ENCODE measurements at regions not wholly inside any gene's neighbourhood (a gene's known extent, or its start where the extent isn't known, plus 50 kb on each side); places are given as distances from the start of the nearest gene placed in this dataset.

DNA sequence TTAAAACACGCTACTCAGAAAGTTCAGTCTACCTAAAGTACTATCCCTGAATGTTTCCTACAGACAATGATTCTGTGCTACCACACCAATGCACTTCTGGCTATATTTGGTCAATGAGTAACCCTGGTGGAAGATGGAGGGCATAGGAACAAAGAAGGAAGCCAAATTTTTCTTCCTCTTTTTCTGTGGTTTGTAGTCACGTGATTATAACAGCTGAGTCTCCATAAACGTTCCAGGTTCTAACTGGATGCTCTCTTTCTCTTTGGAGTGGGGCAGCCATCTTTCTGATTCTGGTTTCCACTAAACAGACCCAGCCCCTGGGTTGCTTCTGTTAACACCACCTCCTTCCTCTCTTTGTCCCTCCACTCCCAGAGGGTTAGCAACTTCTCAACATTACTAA lies 274.9 kb downstream of the CDH11 start:
- DNase-seq: no peak
- no peaks in the 10 kb centered on the region for H3K27me3 ChIP-seq (ENCODE audit: low read length)
- H3K79me2 ChIP-seq (ENCODE audit: low read length): no peaks in the 10 kb centered on the region
- H3K9ac ChIP-seq (ENCODE audit: low read length): no peak overlapping the region
- H3K4me1 ChIP-seq (ENCODE audit: low read length): no peaks in the 10 kb centered on the region
- H3K9me2 ChIP-seq (replicated peaks; ENCODE audit: insufficient read depth, low read length): no peaks in the 10 kb centered on the region
- no peaks in the 10 kb centered on the region for H3K9me3 ChIP-seq (ENCODE audit: low read length)
- no peak overlapping the region for H3K4me2 ChIP-seq (ENCODE audit: low read depth, low read length, poor library complexity, severe bottlenecking)
- no peak overlapping the region for H3K4me3 ChIP-seq (ENCODE audit: low read length)
- no peaks in the 10 kb centered on the region for H4K20me1 ChIP-seq (ENCODE audit: insufficient read depth, low read depth, low read length)
- H3K36me3 ChIP-seq (ENCODE audit: insufficient read depth, low read length): no peaks in the 10 kb centered on the region
- H2AFZ ChIP-seq (ENCODE audit: low read length): no peak overlapping the region
- no peak overlapping the region for H3K27ac ChIP-seq (ENCODE audit: low read length)

DNA sequence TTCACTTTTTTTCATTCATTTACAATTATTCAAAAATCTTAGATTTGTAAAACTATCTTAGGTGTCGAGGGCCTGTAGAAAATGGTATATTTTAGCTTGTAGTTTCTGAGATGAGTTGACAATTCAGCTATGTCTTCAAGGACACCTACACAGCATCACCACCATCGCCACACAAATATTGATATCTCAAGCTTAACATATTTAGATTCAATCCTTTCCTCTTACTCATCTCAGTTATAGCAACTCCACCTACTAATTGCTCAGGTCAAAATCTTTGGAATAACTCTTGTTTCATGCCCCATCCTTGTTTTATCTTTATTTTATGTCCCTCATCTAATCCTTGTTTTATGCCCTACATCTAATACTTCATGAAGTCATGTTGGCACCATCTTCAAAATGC lies 276.8 kb downstream of the CDH11 start:
- Histone ChIP-seq H3K9me3 (ENCODE audit: low read length) (no peaks in the 10 kb centered on the region), H3K9ac (ENCODE audit: low read length) (no peak overlapping the region), H3K27ac (ENCODE audit: low read length) (no peak overlapping the region), H3K4me1 (ENCODE audit: low read length) (no peaks in the 10 kb centered on the region), H3K4me2 (ENCODE audit: low read depth, low read length, poor library complexity, severe bottlenecking) (no peak overlapping the region), H3K9me2 (replicated peaks; ENCODE audit: insufficient read depth, low read length) (no peaks in the 10 kb centered on the region), H3K27me3 (ENCODE audit: low read length) (no peaks in the 10 kb centered on the region), H2AFZ (ENCODE audit: low read length) (no peak overlapping the region), H3K36me3 (ENCODE audit: insufficient read depth, low read length) (no peaks in the 10 kb centered on the region), H4K20me1 (ENCODE audit: insufficient read depth, low read depth, low read length) (no peaks in the 10 kb centered on the region), H3K79me2 (ENCODE audit: low read length) (no peaks in the 10 kb centered on the region), H3K4me3 (ENCODE audit: low read length) (no peak overlapping the region)
- DNase-seq: no peak

DNA sequence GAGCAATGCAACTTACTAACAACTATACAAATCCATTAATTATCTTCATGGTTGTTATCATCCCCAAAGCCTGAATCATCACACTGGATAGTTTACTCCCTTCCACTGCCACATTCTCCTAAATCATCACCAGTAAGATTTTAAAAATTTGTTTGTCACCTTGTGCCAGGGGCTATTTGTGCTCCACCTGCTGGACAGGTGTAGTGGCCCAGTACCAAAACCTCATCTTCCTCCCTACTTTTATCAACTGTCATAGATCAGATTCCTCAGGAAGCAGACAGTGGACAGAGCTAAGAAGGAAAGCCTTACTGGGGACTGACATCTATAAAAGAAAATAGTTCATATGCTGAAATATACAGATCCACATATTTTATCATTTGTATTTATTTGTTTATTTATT lies 280.4 kb downstream of the CDH11 start:
- Histone ChIP-seq H3K36me3 (ENCODE audit: insufficient read depth, low read length) (no peaks in the 10 kb centered on the region), H3K27me3 (ENCODE audit: low read length) (no peaks in the 10 kb centered on the region), H3K4me2 (ENCODE audit: low read depth, low read length, poor library complexity, severe bottlenecking) (no peak overlapping the region), H3K9ac (ENCODE audit: low read length) (no peak overlapping the region), H3K79me2 (ENCODE audit: low read length) (no peaks in the 10 kb centered on the region), H3K4me1 (ENCODE audit: low read length) (no peaks in the 10 kb centered on the region), H3K27ac (ENCODE audit: low read length) (no peak overlapping the region), H3K9me2 (replicated peaks; ENCODE audit: insufficient read depth, low read length) (no peaks in the 10 kb centered on the region; the same call in 1 of the 2 replicates), H3K9me3 (ENCODE audit: low read length) (no peaks in the 10 kb centered on the region), H4K20me1 (ENCODE audit: insufficient read depth, low read depth, low read length) (no peaks in the 10 kb centered on the region), H3K4me3 (ENCODE audit: low read length) (no peak overlapping the region), H2AFZ (ENCODE audit: low read length) (no peak overlapping the region)
- no peak for DNase-seq

DNA sequence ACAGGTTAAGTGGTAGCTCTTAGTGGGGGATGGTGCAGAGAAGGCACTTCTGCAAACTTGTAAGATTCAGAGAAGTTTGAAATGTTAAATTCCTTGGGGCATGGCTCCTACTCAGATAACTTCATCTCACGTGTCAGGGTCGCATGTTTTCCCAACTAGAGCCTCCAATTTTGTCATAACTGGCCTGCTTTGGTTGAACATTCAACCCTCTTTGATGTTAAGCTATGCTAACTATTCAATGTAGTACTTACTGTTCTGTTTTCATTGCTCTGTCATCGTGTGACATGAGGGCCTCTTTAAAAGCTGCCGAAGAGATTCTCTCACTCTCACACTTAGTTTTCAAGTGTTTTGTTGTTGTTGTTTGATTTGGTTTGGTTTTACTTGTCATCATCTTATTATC lies 280.8 kb downstream of the CDH11 start:
- Histone ChIP-seq H4K20me1 (ENCODE audit: insufficient read depth, low read depth, low read length) (no peaks in the 10 kb centered on the region), H3K4me2 (ENCODE audit: low read depth, low read length, poor library complexity, severe bottlenecking) (no peak overlapping the region), H3K27ac (ENCODE audit: low read length) (no peak overlapping the region), H3K9me3 (ENCODE audit: low read length) (no peaks in the 10 kb centered on the region), H3K4me3 (ENCODE audit: low read length) (no peak overlapping the region), H3K27me3 (ENCODE audit: low read length) (no peaks in the 10 kb centered on the region), H3K4me1 (ENCODE audit: low read length) (no peaks in the 10 kb centered on the region), H3K79me2 (ENCODE audit: low read length) (no peaks in the 10 kb centered on the region), H3K9me2 (replicated peaks; ENCODE audit: insufficient read depth, low read length) (no peaks in the 10 kb centered on the region; the same call in 1 of the 2 replicates), H3K9ac (ENCODE audit: low read length) (no peak overlapping the region), H3K36me3 (ENCODE audit: insufficient read depth, low read length) (no peaks in the 10 kb centered on the region), H2AFZ (ENCODE audit: low read length) (no peak overlapping the region)
- DNase-seq: no peak

DNA sequence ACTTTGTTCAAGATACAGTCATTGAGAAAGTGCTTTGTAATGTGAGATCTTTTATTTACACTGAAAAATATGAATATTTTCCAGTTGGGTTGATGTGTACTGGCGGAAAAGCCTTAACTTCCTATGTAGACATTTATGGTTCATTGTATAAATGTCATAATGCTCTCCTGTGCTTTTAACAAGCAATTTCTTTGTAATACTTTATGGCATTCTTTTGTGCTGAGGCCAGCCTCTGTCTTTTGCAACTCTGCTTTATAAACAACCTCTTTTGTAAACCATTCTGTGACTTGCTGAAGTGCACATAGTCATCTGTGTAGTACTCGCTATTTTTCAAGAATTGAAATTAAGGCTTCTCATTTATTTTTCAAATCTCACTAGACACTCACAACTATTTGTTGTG lies 291.2 kb downstream of the CDH11 start:
- Histone ChIP-seq H3K9me3 (ENCODE audit: low read length) (no peaks in the 10 kb centered on the region), H4K20me1 (ENCODE audit: insufficient read depth, low read depth, low read length) (no peaks in the 10 kb centered on the region), H2AFZ (ENCODE audit: low read length) (no peak overlapping the region), H3K27me3 (ENCODE audit: low read length) (no peaks in the 10 kb centered on the region; the same call in 1 of the 2 replicates), H3K79me2 (ENCODE audit: low read length) (no peaks in the 10 kb centered on the region), H3K4me1 (ENCODE audit: low read length) (no peaks in the 10 kb centered on the region), H3K36me3 (ENCODE audit: insufficient read depth, low read length) (no peaks in the 10 kb centered on the region), H3K27ac (ENCODE audit: low read length) (no peak overlapping the region), H3K4me2 (ENCODE audit: low read depth, low read length, poor library complexity, severe bottlenecking) (no peak overlapping the region), H3K9me2 (replicated peaks; ENCODE audit: insufficient read depth, low read length) (no peaks in the 10 kb centered on the region), H3K9ac (ENCODE audit: low read length) (no peak overlapping the region), H3K4me3 (ENCODE audit: low read length) (no peak overlapping the region)
- DNase-seq: no peak

DNA sequence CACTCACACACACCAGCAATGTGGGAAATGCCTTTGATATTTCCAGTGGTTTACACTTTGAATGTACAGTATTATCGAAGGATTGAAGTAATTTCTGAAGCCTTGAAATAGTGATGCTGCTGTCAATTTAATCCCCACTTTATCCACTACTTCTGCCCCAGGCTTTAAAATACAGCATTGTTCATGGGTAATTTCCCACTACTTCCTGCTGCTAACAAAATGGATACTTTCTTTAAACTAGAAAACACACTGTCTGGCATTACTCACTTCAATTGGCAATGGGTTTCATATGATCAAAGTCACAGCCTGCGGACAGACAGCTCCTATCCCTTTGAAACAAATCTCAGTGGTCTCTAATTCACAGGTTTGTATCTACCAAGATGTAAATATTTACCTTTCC lies 292.2 kb downstream of the CDH11 start:
- H3K4me1 ChIP-seq (ENCODE audit: low read length): no peaks in the 10 kb centered on the region
- DNase-seq: no peak
- H4K20me1 ChIP-seq (ENCODE audit: insufficient read depth, low read depth, low read length): no peaks in the 10 kb centered on the region
- H3K9ac ChIP-seq (ENCODE audit: low read length): no peak overlapping the region
- no peaks in the 10 kb centered on the region for H3K9me2 ChIP-seq (replicated peaks; ENCODE audit: insufficient read depth, low read length)
- H3K27me3 ChIP-seq (ENCODE audit: low read length): no peaks in the 10 kb centered on the region; the same call in 1 of the 2 replicates
- H2AFZ ChIP-seq (ENCODE audit: low read length): no peak overlapping the region
- no peak overlapping the region for H3K27ac ChIP-seq (ENCODE audit: low read length)
- H3K4me3 ChIP-seq (ENCODE audit: low read length): no peak overlapping the region
- H3K4me2 ChIP-seq (ENCODE audit: low read depth, low read length, poor library complexity, severe bottlenecking): no peak overlapping the region
- no peaks in the 10 kb centered on the region for H3K79me2 ChIP-seq (ENCODE audit: low read length)
- H3K36me3 ChIP-seq (ENCODE audit: insufficient read depth, low read length): no peaks in the 10 kb centered on the region
- H3K9me3 ChIP-seq (ENCODE audit: low read length): no peaks in the 10 kb centered on the region

DNA sequence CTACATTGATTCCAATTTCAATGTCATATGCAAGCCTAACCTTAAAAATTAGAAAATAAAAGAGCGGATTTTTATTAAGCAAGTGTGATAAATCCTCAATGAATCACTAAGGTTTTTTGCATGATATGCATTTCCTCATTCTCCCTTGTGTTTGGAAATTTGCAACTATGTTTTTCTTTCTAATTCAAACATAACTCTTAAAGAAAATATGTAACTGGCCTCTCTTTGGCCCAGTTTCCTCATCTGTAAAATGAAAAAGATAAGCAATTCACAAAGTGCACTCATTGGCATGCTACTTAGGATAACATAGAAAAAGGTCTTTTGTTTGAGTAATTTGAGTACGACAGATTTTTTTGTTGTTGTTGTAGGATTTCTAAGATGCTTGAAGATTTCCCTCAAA lies 295.5 kb downstream of the CDH11 start:
- H3K9ac ChIP-seq (ENCODE audit: low read length): no peak overlapping the region

DNA sequence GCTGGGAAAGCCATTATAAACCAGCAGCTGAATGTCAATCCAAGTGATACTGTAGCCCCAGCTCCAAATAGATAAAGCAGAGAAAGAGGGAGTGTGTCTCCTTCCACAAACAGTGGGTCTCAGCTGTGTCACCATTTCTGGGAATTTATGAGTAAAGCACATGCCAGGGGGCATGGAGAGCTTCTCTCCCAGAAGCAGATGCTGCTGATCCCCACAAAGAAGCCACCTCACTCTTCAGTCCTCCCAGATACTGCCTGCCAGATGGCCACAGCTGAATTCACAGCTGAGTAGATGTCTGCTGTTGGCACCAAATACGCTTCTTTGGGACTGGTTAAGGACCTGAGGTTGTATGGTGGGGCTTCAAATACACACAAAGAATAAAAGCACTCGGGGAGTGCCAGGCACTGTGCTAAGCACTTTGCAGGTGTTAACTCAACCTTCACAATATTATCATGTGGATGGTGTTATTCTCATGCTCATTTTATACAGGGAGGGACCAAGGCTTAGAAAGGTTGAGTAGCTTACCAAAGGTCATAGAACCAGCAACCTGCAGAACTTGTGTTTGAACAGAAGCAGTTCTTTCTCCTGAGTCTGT lies 298.3 kb downstream of the CDH11 start:
- H3K9me2 ChIP-seq (replicated peaks; ENCODE audit: insufficient read depth, low read length): no peaks in the 10 kb centered on the region
- no peak overlapping the region for H3K9ac ChIP-seq (ENCODE audit: low read length)
- H3K9me3 ChIP-seq (ENCODE audit: low read length): no peaks in the 10 kb centered on the region
- no peak for DNase-seq
- H3K4me3 ChIP-seq (ENCODE audit: low read length): no peak overlapping the region
- no peak overlapping the region for H3K27ac ChIP-seq (ENCODE audit: low read length)
- H3K36me3 ChIP-seq (ENCODE audit: insufficient read depth, low read length): no peaks in the 10 kb centered on the region
- H3K79me2 ChIP-seq (ENCODE audit: low read length): no peaks in the 10 kb centered on the region
- no peaks in the 10 kb centered on the region for H3K4me1 ChIP-seq (ENCODE audit: low read length)
- H3K4me2 ChIP-seq (ENCODE audit: low read depth, low read length, poor library complexity, severe bottlenecking): no peak overlapping the region
- no peaks in the 10 kb centered on the region for H3K27me3 ChIP-seq (ENCODE audit: low read length)
- no peak overlapping the region for H2AFZ ChIP-seq (ENCODE audit: low read length)
- H4K20me1 ChIP-seq (ENCODE audit: insufficient read depth, low read depth, low read length): no peaks in the 10 kb centered on the region

More for the DNA sequence above, 295.5 kb downstream of the CDH11 start:
- Histone ChIP-seq H3K27me3 (ENCODE audit: low read length) (no peaks in the 10 kb centered on the region; the same call in 1 of the 2 replicates), H2AFZ (ENCODE audit: low read length) (no peak overlapping the region), H4K20me1 (ENCODE audit: insufficient read depth, low read depth, low read length) (no peaks in the 10 kb centered on the region), H3K4me3 (ENCODE audit: low read length) (no peak overlapping the region), H3K9me3 (ENCODE audit: low read length) (no peaks in the 10 kb centered on the region), H3K79me2 (ENCODE audit: low read length) (no peaks in the 10 kb centered on the region), H3K4me2 (ENCODE audit: low read depth, low read length, poor library complexity, severe bottlenecking) (no peak overlapping the region), H3K27ac (ENCODE audit: low read length) (no peak overlapping the region), H3K4me1 (ENCODE audit: low read length) (no peaks in the 10 kb centered on the region), H3K36me3 (ENCODE audit: insufficient read depth, low read length) (no peaks in the 10 kb centered on the region), H3K9me2 (replicated peaks; ENCODE audit: insufficient read depth, low read length) (no peaks in the 10 kb centered on the region)
- DNase-seq: no peak

Measured in Karpas-422 (cell line).